Activated naive CD4-positive, alpha-beta T cell treated with anti-CD3 and anti-CD28 coated beads, Interleukin-2, amount 10 ng/mL, durations not matched to agents 7 days and 5 days (primary cell): ENCODE measurements at regions not wholly inside any gene's neighbourhood (a gene's known extent, or its start where the extent isn't known, plus 50 kb on each side); places are given as distances from the start of the nearest gene placed in this dataset.

Experiments
- CTCF ChIA-PET: fragments of 350-600 bp; sonication (Branson Sonifier 250); formaldehyde crosslinking; loops from one replicate; lab custom pipeline; 2021; ENCODE audit warnings: antibody characterized with exemption; lab: Charles Lee
- DNase-seq: peaks from one replicate; pipeline ENCODE4 v3.0.0-alpha.2; 2020
- H3K27ac Mint-ChIP-seq: one replicate; pipeline ENCODE4 v1.8.0; 2021; ENCODE audit warnings: mild to moderate bottlenecking, moderate library complexity, mixed read lengths
- H3K27me3 Mint-ChIP-seq: one replicate; pipeline ENCODE4 v1.8.0; 2021; ENCODE audit warnings: mild to moderate bottlenecking, mixed read lengths
- H3K36me3 Mint-ChIP-seq: one replicate; pipeline ENCODE4 v1.8.0; 2021; ENCODE audit warnings: mixed read lengths
- H3K4me1 Mint-ChIP-seq: one replicate; pipeline ENCODE4 v1.8.0; 2021; ENCODE audit warnings: mixed read lengths
- H3K4me3 Mint-ChIP-seq: one replicate; pipeline ENCODE4 v1.8.0; 2021; ENCODE audit warnings: mild to moderate bottlenecking, moderate library complexity, mixed read lengths
- H3K9me3 Mint-ChIP-seq: one replicate; pipeline ENCODE4 v1.8.0; 2021; ENCODE audit warnings: mixed read lengths

GRCh38 chr5:142478113-142478512 lies 153.3 kb upstream of the SPRY4 start:
- H3K9me3 Mint-ChIP-seq = peaks cover 4% of the 10 kb centered on the region
- CTCF ChIA-PET = no interaction called here
- peaks cover 30% of the 10 kb centered on the region for H3K27me3 Mint-ChIP-seq
- no peaks in the 10 kb centered on the region for H3K36me3 Mint-ChIP-seq
- H3K27ac Mint-ChIP-seq = no peak overlapping the region
- H3K4me1 Mint-ChIP-seq = no peaks in the 10 kb centered on the region
- DNase-seq = no peak
- no peak overlapping the region for H3K4me3 Mint-ChIP-seq

- peaks cover 18% of the 10 kb centered on the region for H3K27me3 Mint-ChIP-seq
- peaks cover 6% of the 10 kb centered on the region for H3K4me1 Mint-ChIP-seq
- H3K9me3 Mint-ChIP-seq = peaks cover 4% of the 10 kb centered on the region
- no peak overlapping the region for H3K4me3 Mint-ChIP-seq
- no peak for DNase-seq
- no peaks in the 10 kb centered on the region for H3K36me3 Mint-ChIP-seq
- CTCF ChIA-PET = no interaction called here
- H3K27ac Mint-ChIP-seq = no peak overlapping the region
Measured at GRCh38 chr5:142475102-142475513, 150.3 kb upstream of the SPRY4 start.

GRCh38 chr5:142474431-142475094 lies 149.7 kb upstream of the SPRY4 start:
- DNase-seq = no peak
- H3K4me1 Mint-ChIP-seq = peaks cover 6% of the 10 kb centered on the region
- peaks cover 4% of the 10 kb centered on the region for H3K9me3 Mint-ChIP-seq
- CTCF ChIA-PET = no interaction called here
- H3K4me3 Mint-ChIP-seq = no peak overlapping the region
- H3K36me3 Mint-ChIP-seq = no peaks in the 10 kb centered on the region
- H3K27me3 Mint-ChIP-seq = peaks cover 15% of the 10 kb centered on the region
- H3K27ac Mint-ChIP-seq = no peak overlapping the region

- no peaks in the 10 kb centered on the region for H3K9me3 Mint-ChIP-seq
- DNase-seq = no peak
- peaks cover 8% of the 10 kb centered on the region for H3K27me3 Mint-ChIP-seq
- CTCF ChIA-PET = no interaction called here
- H3K36me3 Mint-ChIP-seq = no peaks in the 10 kb centered on the region
- peaks cover 6% of the 10 kb centered on the region for H3K4me1 Mint-ChIP-seq
- H3K27ac Mint-ChIP-seq = no peak overlapping the region
- H3K4me3 Mint-ChIP-seq = no peak overlapping the region
Measured at GRCh38 chr5:142473038-142473437, 148.2 kb upstream of the SPRY4 start.

- no peak overlapping the region for H3K27ac Mint-ChIP-seq
- H3K4me3 Mint-ChIP-seq = no peak overlapping the region
- peak; percentile 50 for DNase-seq
- H3K4me1 Mint-ChIP-seq = peaks cover 6% of the 10 kb centered on the region
- CTCF ChIA-PET = no interaction called here
- H3K9me3 Mint-ChIP-seq = no peaks in the 10 kb centered on the region
- no peaks in the 10 kb centered on the region for H3K36me3 Mint-ChIP-seq
- H3K27me3 Mint-ChIP-seq = peaks cover 9% of the 10 kb centered on the region
Measured at GRCh38 chr5:142472306-142472951, 147.6 kb upstream of the SPRY4 start.

GRCh38 chr5:142466195-142466971 lies 141.6 kb upstream of the SPRY4 start:
- no peak overlapping the region for H3K27ac Mint-ChIP-seq
- CTCF ChIA-PET = no interaction called here
- no peak overlapping the region for H3K4me3 Mint-ChIP-seq
- H3K36me3 Mint-ChIP-seq = no peaks in the 10 kb centered on the region
- H3K9me3 Mint-ChIP-seq = no peaks in the 10 kb centered on the region
- H3K4me1 Mint-ChIP-seq = no peaks in the 10 kb centered on the region
- no peak for DNase-seq
- H3K27me3 Mint-ChIP-seq = peaks cover 28% of the 10 kb centered on the region

GRCh38 chr5:142465476-142465875 lies 140.7 kb upstream of the SPRY4 start:
- H3K27me3 Mint-ChIP-seq = peaks cover 28% of the 10 kb centered on the region
- no peaks in the 10 kb centered on the region for H3K4me1 Mint-ChIP-seq
- no peaks in the 10 kb centered on the region for H3K9me3 Mint-ChIP-seq
- no peaks in the 10 kb centered on the region for H3K36me3 Mint-ChIP-seq
- CTCF ChIA-PET = no interaction called here
- no peak overlapping the region for H3K4me3 Mint-ChIP-seq
- no peak overlapping the region for H3K27ac Mint-ChIP-seq
- DNase-seq = no peak

- peaks cover 3% of the 10 kb centered on the region for H3K9me3 Mint-ChIP-seq
- no peak for DNase-seq
- CTCF ChIA-PET = no interaction called here
Measured at GRCh38 chr5:142463904-142464303, 139.1 kb upstream of the SPRY4 start.

GRCh38 chr5:142461028-142461590 lies 136.3 kb upstream of the SPRY4 start:
- CTCF ChIA-PET = interaction anchor here (0.6 to 0.9 kb wide), 2 partner anchors 89 to 97 kb away, joined by 3 read pairs; no protein-coding TSS in a partner anchor
- H3K27ac Mint-ChIP-seq = no peak overlapping the region
- no peaks in the 10 kb centered on the region for H3K36me3 Mint-ChIP-seq
- peaks cover 24% of the 10 kb centered on the region for H3K27me3 Mint-ChIP-seq
- no peak for DNase-seq
- H3K9me3 Mint-ChIP-seq = peaks cover 13% of the 10 kb centered on the region
- H3K4me1 Mint-ChIP-seq = peaks cover 2% of the 10 kb centered on the region
- no peak overlapping the region for H3K4me3 Mint-ChIP-seq

More at GRCh38 chr5:142463904-142464303, 139.1 kb upstream of the SPRY4 start:
- Mint-ChIP-seq H3K27ac (no peak overlapping the region), H3K4me3 (no peak overlapping the region), H3K4me1 (no peaks in the 10 kb centered on the region), H3K27me3 (peaks cover 34% of the 10 kb centered on the region), H3K36me3 (no peaks in the 10 kb centered on the region)

GRCh38 chr5:142459209-142459608 lies 134.4 kb upstream of the SPRY4 start:
- H3K36me3 Mint-ChIP-seq = peaks cover 4% of the 10 kb centered on the region
- H3K27ac Mint-ChIP-seq = no peak overlapping the region
- CTCF ChIA-PET = no interaction called here
- no peak overlapping the region for H3K4me3 Mint-ChIP-seq
- peaks cover 10% of the 10 kb centered on the region for H3K4me1 Mint-ChIP-seq
- H3K27me3 Mint-ChIP-seq = peaks cover 16% of the 10 kb centered on the region
- no peak for DNase-seq
- H3K9me3 Mint-ChIP-seq = peaks cover 19% of the 10 kb centered on the region

GRCh38 chr5:142455856-142456255 lies 131.0 kb upstream of the SPRY4 start:
- no peak overlapping the region for H3K27ac Mint-ChIP-seq
- H3K27me3 Mint-ChIP-seq = peaks cover 25% of the 10 kb centered on the region
- peaks cover 10% of the 10 kb centered on the region for H3K4me1 Mint-ChIP-seq
- H3K4me3 Mint-ChIP-seq = no peak overlapping the region
- H3K36me3 Mint-ChIP-seq = peaks cover 4% of the 10 kb centered on the region
- CTCF ChIA-PET = no interaction called here
- H3K9me3 Mint-ChIP-seq = peaks cover 22% of the 10 kb centered on the region
- no peak for DNase-seq

- Mint-ChIP-seq H3K9me3 (peaks cover 23% of the 10 kb centered on the region), H3K4me1 (peaks cover 10% of the 10 kb centered on the region), H3K4me3 (no peak overlapping the region), H3K36me3 (peaks cover 4% of the 10 kb centered on the region), H3K27me3 (peaks cover 19% of the 10 kb centered on the region), H3K27ac (no peak overlapping the region)
- CTCF ChIA-PET = no interaction called here
- no peak for DNase-seq
Measured at GRCh38 chr5:142453932-142454331, 129.1 kb upstream of the SPRY4 start.

- peaks cover 19% of the 10 kb centered on the region for H3K27me3 Mint-ChIP-seq
- H3K9me3 Mint-ChIP-seq = peaks cover 8% of the 10 kb centered on the region
- H3K27ac Mint-ChIP-seq = no peak overlapping the region
- CTCF ChIA-PET = no interaction called here
- peaks cover 2% of the 10 kb centered on the region for H3K36me3 Mint-ChIP-seq
- H3K4me1 Mint-ChIP-seq = peaks cover 4% of the 10 kb centered on the region
- H3K4me3 Mint-ChIP-seq = no peak overlapping the region
- no peak for DNase-seq
Measured at GRCh38 chr5:142450419-142450818, 125.6 kb upstream of the SPRY4 start.

GRCh38 chr5:142447887-142448286 lies 123.1 kb upstream of the SPRY4 start:
- Mint-ChIP-seq H3K36me3 (peaks cover 2% of the 10 kb centered on the region), H3K9me3 (peaks cover 8% of the 10 kb centered on the region), H3K27me3 (peaks cover 10% of the 10 kb centered on the region), H3K4me1 (peaks cover 5% of the 10 kb centered on the region), H3K4me3 (no peak overlapping the region), H3K27ac (no peak overlapping the region)
- CTCF ChIA-PET = no interaction called here
- DNase-seq = no peak
